ENCODE measurements at regions not wholly inside any gene's neighbourhood (a gene's known extent, or its start where the extent isn't known, plus 50 kb on each side); places are given as distances from the start of the nearest gene placed in this dataset.

GRCh38 chr6:51289041-51289440, 470.4 kb downstream of the TFAP2B start:
- TF ChIP-seq CTCF (CRISPR knock-in tag; IDR thresholded peaks at IDR 0.05) (no peak), SP1 (IDR thresholded peaks at IDR 0.05) (no peak), SP1 (CRISPR knock-in tag; IDR thresholded peaks at IDR 0.05) (no peak)
